CD4-positive, alpha-beta T cell (primary cell): ENCODE measurements at regions not wholly inside any gene's neighbourhood (a gene's known extent, or its start where the extent isn't known, plus 50 kb on each side); places are given as distances from the start of the nearest gene placed in this dataset.

ENCODE experiments used
- ATAC-seq: fragments of 200-7000 bp; cut with Tn5 transposase; one replicate; pipeline ENCODE4 v1.10.0; 2022; ENCODE audit warnings: mild to moderate bottlenecking; ENCODE audit not compliant: poor library complexity
- CTCF ChIA-PET: fragments of 350-600 bp; sonication (Branson Sonifier 250); formaldehyde crosslinking; loops from one replicate; lab custom pipeline; 2021; ENCODE audit warnings: antibody characterized with exemption, inconsistent platforms; lab: Charles Lee
- POLR2A ChIA-PET: fragments of 350-600 bp; sonication (Branson Sonifier 250); formaldehyde crosslinking; loops from one replicate; lab custom pipeline; 2021; ENCODE audit warnings: antibody characterized with exemption, inconsistent platforms; lab: Charles Lee
- DNase-seq, 14 experiments: peaks; one replicate each; pipeline ENCODE4 v3.0.0-alpha.2; 2013 to 2020; ENCODE audit warnings: mixed read lengths in 2 of 14
- H3K27ac ChIP-seq, 2 donors: one replicate each; pipeline versions ENCODE4 v1.5.1 to v1.7.0; 2013; ENCODE audit warnings: low read length in 2 of 2, low read depth in 1 of 2, mild to moderate bottlenecking in 1 of 2
- H3K27me3 ChIP-seq, 2 experiments: 1 replicate in 1 of 2; 2 replicates in 1 of 2; pipeline versions ENCODE4 v1.6.1 to v1.7.0; 2013; ENCODE audit warnings: low read length in 2 of 2, control low read depth in 1 of 2, mild to moderate bottlenecking in 1 of 2, moderate library complexity in 1 of 2; ENCODE audit not compliant: insufficient read depth in 2 of 2, control insufficient read depth in 1 of 2
- H3K36me3 ChIP-seq: one replicate; pipeline ENCODE4 v1.6.1; 2013; ENCODE audit warnings: low read length, control low read depth; ENCODE audit not compliant: insufficient read depth
- H3K4me1 ChIP-seq: one replicate; pipeline ENCODE4 v1.6.1; 2013; ENCODE audit warnings: low read length, control low read depth; ENCODE audit not compliant: insufficient read depth
- H3K4me3 ChIP-seq: one replicate; pipeline ENCODE4 v1.5.1; 2013; ENCODE audit warnings: mild to moderate bottlenecking, low read length, moderate library complexity
- H3K9me3 ChIP-seq, 2 experiments: 1 replicate in 1 of 2; 2 replicates in 1 of 2; pipeline versions ENCODE4 v1.6.1 to v1.7.0; 2013; ENCODE audit warnings: low read length in 2 of 2, mild to moderate bottlenecking in 2 of 2, control low read depth in 1 of 2, moderate library complexity in 1 of 2; ENCODE audit not compliant: control insufficient read depth in 1 of 2, insufficient read depth in 1 of 2
- H3K27ac Mint-ChIP-seq: one replicate; pipeline ENCODE4 v1.8.0; 2020; ENCODE audit warnings: mixed read lengths
- H3K27me3 Mint-ChIP-seq: one replicate; pipeline ENCODE4 v1.8.0; 2021; ENCODE audit warnings: mixed read lengths
- H3K36me3 Mint-ChIP-seq: one replicate; pipeline ENCODE4 v1.8.0; 2021; ENCODE audit warnings: low read depth, mixed read lengths
- H3K4me1 Mint-ChIP-seq: one replicate; pipeline ENCODE4 v1.8.0; 2021; ENCODE audit warnings: low read depth, mixed read lengths
- H3K4me3 Mint-ChIP-seq: one replicate; pipeline ENCODE4 v1.8.0; 2020; ENCODE audit warnings: mild to moderate bottlenecking, mixed read lengths
- H3K9me3 Mint-ChIP-seq: one replicate; pipeline ENCODE4 v1.8.0; 2020; ENCODE audit warnings: mixed read lengths
- CTCF ChIP-seq: fragments of 200-600 bp; IDR thresholded peaks from one replicate; pipeline ENCODE4 v1.8.0; 2022; ENCODE audit warnings: antibody characterized with exemption, mild to moderate bottlenecking
- intact Hi-C, 2 experiments: fragments of 100-400 bp; cut with DNase I in 1 of 2; cut with micrococcal nuclease in 1 of 2; formaldehyde crosslinking; loops; one replicate each; pipeline versions ENCODE4 v1.15.1 to v1.9.0; 2023 to 2025; cut with DNase I, micrococcal nuclease

DNA sequence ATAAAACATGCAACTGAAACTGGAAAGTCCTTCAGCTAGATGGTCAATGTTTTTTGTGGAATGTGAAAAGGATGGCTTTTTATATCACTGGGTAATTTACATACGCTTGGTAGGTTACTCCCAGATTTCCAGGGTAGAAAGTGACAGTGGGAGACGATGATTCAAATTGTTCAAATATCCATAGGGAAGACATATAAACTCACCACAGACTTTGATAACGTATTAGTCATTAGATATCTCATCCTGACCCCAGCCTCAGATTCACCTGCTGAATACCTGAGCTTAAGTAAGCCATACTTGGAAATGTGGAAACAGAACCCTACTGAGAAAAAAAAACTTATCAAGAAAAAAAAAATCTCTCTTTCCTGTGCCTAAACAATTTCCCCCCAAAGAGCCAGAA lies 169.4 kb downstream of the ZNF674 start:
- Mint-ChIP-seq H3K36me3 (no peaks in the 10 kb centered on the region), H3K9me3 (no peaks in the 10 kb centered on the region), H3K4me1 (no peaks in the 10 kb centered on the region), H3K27me3 (no peaks in the 10 kb centered on the region), H3K4me3 (no peak overlapping the region), H3K27ac (no peak overlapping the region)
- DNase-seq (no peak), ATAC-seq (no peak)
- intact Hi-C loops = loop anchor here in 1 of 2 experiments (10.0 kb wide), 2 partner anchors 521 to 861 kb away; no protein-coding TSS in a partner anchor
- H3K4me3 ChIP-seq = no peak overlapping the region
- ChIA-PET POLR2A (no interaction called here), CTCF (interaction anchor here (0.8 to 1.4 kb wide), 3 partner anchors 10 to 861 kb away, joined by 3 to 8 read pairs (median 3); no protein-coding TSS in a partner anchor)
- no peak overlapping the region for H3K27ac ChIP-seq
- no peaks in the 10 kb centered on the region for H3K36me3 ChIP-seq
- H3K4me1 ChIP-seq = no peaks in the 10 kb centered on the region
- no peak for TF ChIP-seq CTCF
- H3K27me3 ChIP-seq = no peaks in the 10 kb centered on the region
- no peaks in the 10 kb centered on the region for H3K9me3 ChIP-seq

GRCh38 chrX:46374371-46374770 lies 170.8 kb downstream of the ZNF674 start:
- intact Hi-C loops = loop anchor here in 1 of 2 experiments (10.0 kb wide), 2 partner anchors 520 to 860 kb away; no protein-coding TSS in a partner anchor
- no peak overlapping the region for H3K27ac ChIP-seq
- H3K4me3 ChIP-seq = no peak overlapping the region
- no peaks in the 10 kb centered on the region for H3K9me3 ChIP-seq
- Mint-ChIP-seq H3K36me3 (no peaks in the 10 kb centered on the region), H3K4me3 (no peak overlapping the region), H3K4me1 (no peaks in the 10 kb centered on the region), H3K27ac (no peak overlapping the region), H3K9me3 (no peaks in the 10 kb centered on the region), H3K27me3 (no peaks in the 10 kb centered on the region)
- H3K36me3 ChIP-seq = no peaks in the 10 kb centered on the region
- POLR2A ChIA-PET = no interaction called here
- TF ChIP-seq CTCF = no peak
- H3K4me1 ChIP-seq = no peaks in the 10 kb centered on the region
- H3K27me3 ChIP-seq = no peaks in the 10 kb centered on the region
- CTCF ChIA-PET = no interaction called here
- DNase-seq (no peak), ATAC-seq (no peak)

GRCh38 chrX:46367491-46367890 lies 177.7 kb downstream of the ZNF674 start:
- no peak overlapping the region for H3K27ac Mint-ChIP-seq
- no peaks in the 10 kb centered on the region for H3K4me1 Mint-ChIP-seq
- Histone ChIP-seq H3K9me3 (no peaks in the 10 kb centered on the region), H3K4me1 (no peaks in the 10 kb centered on the region), H3K27me3 (no peaks in the 10 kb centered on the region), H3K4me3 (no peak overlapping the region), H3K36me3 (no peaks in the 10 kb centered on the region), H3K27ac (no peak overlapping the region)
- DNase-seq (no peak), ATAC-seq (no peak)
- H3K9me3 Mint-ChIP-seq = no peaks in the 10 kb centered on the region
- POLR2A ChIA-PET = no interaction called here
- no peaks in the 10 kb centered on the region for H3K36me3 Mint-ChIP-seq
- CTCF ChIA-PET = no interaction called here
- no peak for TF ChIP-seq CTCF
- no peaks in the 10 kb centered on the region for H3K27me3 Mint-ChIP-seq
- H3K4me3 Mint-ChIP-seq = no peak overlapping the region
- intact Hi-C loops = no loop called here
